Sigmoid colon (tissue), 6 donors: ENCODE measurements at regions not wholly inside any gene's neighbourhood (a gene's known extent, or its start where the extent isn't known, plus 50 kb on each side); places are given as distances from the start of the nearest gene placed in this dataset.
"Not testable (repeated sequence)": the region's sequence is repeated elsewhere in the genome, so short reads cannot be mapped to it uniquely, and the experiment has no call there.

ENCODE experiments used
- DNase-seq: peaks from one replicate; pipeline ENCODE4 v3.0.0-alpha.2; 2019
- H3K27ac ChIP-seq, 4 donors: fragments of 200-600 bp; sonication (generic); one replicate each; pipeline ENCODE4 v1.5.1; 2016 to 2019; ENCODE audit warnings: mild to moderate bottlenecking in 1 of 4
- H3K27me3 ChIP-seq, 3 donors: fragments of 200-600 bp; sonication (generic); one replicate each; pipeline ENCODE4 v1.5.1; 2019; ENCODE audit warnings: mild to moderate bottlenecking in 1 of 3
- H3K36me3 ChIP-seq, 4 donors: fragments of 200-600 bp; sonication (generic); one replicate each; pipeline ENCODE4 v1.5.1; 2016 to 2019
- H3K4me1 ChIP-seq, 4 donors: fragments of 200-600 bp; sonication (generic); one replicate each; pipeline ENCODE4 v1.5.1; 2017 to 2019
- H3K4me3 ChIP-seq, 4 donors: fragments of 200-600 bp; sonication (generic); one replicate each; pipeline ENCODE4 v1.5.1; 2017 to 2019; ENCODE audit warnings: mild to moderate bottlenecking in 2 of 4, moderate library complexity in 1 of 4
- H3K9me3 ChIP-seq, 4 donors: fragments of 200-600 bp in 3 of 4; sonication (generic) in 3 of 4; one replicate each; pipeline versions ENCODE4 v1.5.1 to v1.6.1; 2013 to 2019
- EP300 ChIP-seq, 4 donors: sonication (generic); formaldehyde crosslinking; IDR thresholded peaks; one replicate each; pipeline ENCODE4 v1.6.1; 2017; ENCODE audit warnings: antibody characterized with exemption in 4 of 4
- POLR2A ChIP-seq, 2 donors: fragments of 450-650 bp; IDR thresholded peaks; one replicate each; pipeline ENCODE4 v1.6.1; 2016; ENCODE audit warnings: antibody characterized with exemption in 2 of 2, mild to moderate bottlenecking in 2 of 2, moderate library complexity in 2 of 2
- POLR2AphosphoS5 ChIP-seq, 4 donors: sonication (generic); formaldehyde crosslinking; IDR thresholded peaks; one replicate each; pipeline ENCODE4 v1.6.1; 2017; ENCODE audit warnings: antibody characterized with exemption in 4 of 4
- WGBS, 2 donors: extraction: QIAGEN DNeasy Blood & Tissue Kit; methylation state at CpG; one replicate each; pipeline ENCODE4 v1.1.7; 2013; 5-methylcytosine and 5-hydroxymethylcytosine counted together
- intact Hi-C: fragments of 100-400 bp; cut with DNase I; formaldehyde crosslinking; loops from one replicate; pipeline ENCODE4 v1.15.1; 2023
- TF ChIP-seq, protein P1 (sequence below), 4 experiments: fragments of 450-650 bp in 3 of 4; fragments of 200-600 bp in 1 of 4; IDR thresholded peaks; one replicate each; pipeline ENCODE4 v1.5.1; 2016 to 2019; ENCODE audit warnings: antibody characterized with exemption in 4 of 4, mild to moderate bottlenecking in 3 of 4, moderate library complexity in 2 of 4
- donor health status: healthy with polysubstance abuse.
- donor health status: healthy.

- no peaks in the 10 kb centered on the region for H3K27me3 ChIP-seq
- H3K4me1 ChIP-seq: no peaks in the 10 kb centered on the region
- DNase-seq: no peak
- H3K4me3 ChIP-seq: no peak overlapping the region
- no peak overlapping the region for H3K27ac ChIP-seq
- WGBS, 2 donors: 74 to 87% methylated on average over 3 of the region's 3 CpGs
- H3K36me3 ChIP-seq: no peaks in the 10 kb centered on the region
- intact Hi-C loops: no loop called here
- TF ChIP-seq EP300 (IDR thresholded peaks at IDR 0.05) (no peak), POLR2A (IDR thresholded peaks at IDR 0.05) (no peak), POLR2AphosphoS5 (IDR thresholded peaks at IDR 0.05) (no peak)
- TF ChIP-seq, protein P1, sequence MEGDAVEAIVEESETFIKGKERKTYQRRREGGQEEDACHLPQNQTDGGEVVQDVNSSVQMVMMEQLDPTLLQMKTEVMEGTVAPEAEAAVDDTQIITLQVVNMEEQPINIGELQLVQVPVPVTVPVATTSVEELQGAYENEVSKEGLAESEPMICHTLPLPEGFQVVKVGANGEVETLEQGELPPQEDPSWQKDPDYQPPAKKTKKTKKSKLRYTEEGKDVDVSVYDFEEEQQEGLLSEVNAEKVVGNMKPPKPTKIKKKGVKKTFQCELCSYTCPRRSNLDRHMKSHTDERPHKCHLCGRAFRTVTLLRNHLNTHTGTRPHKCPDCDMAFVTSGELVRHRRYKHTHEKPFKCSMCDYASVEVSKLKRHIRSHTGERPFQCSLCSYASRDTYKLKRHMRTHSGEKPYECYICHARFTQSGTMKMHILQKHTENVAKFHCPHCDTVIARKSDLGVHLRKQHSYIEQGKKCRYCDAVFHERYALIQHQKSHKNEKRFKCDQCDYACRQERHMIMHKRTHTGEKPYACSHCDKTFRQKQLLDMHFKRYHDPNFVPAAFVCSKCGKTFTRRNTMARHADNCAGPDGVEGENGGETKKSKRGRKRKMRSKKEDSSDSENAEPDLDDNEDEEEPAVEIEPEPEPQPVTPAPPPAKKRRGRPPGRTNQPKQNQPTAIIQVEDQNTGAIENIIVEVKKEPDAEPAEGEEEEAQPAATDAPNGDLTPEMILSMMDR (IDR thresholded peaks at IDR 0.05): no peak
- H3K9me3 ChIP-seq: no peaks in the 10 kb centered on the region
These were observed 222.6 kb upstream of the PPP1R3A start for GRCh38 chr7:114141415-114141814.

GRCh38 chr7:114140561-114140960 lies 221.8 kb upstream of the PPP1R3A start:
- intact Hi-C loops: no loop called here
- Histone ChIP-seq H3K9me3 (no peaks in the 10 kb centered on the region), H3K27ac (no peak overlapping the region), H3K4me1 (no peaks in the 10 kb centered on the region), H3K4me3 (no peak overlapping the region), H3K36me3 (no peaks in the 10 kb centered on the region), H3K27me3 (no peaks in the 10 kb centered on the region)
- TF ChIP-seq, protein P1 (IDR thresholded peaks at IDR 0.05): no peak
- no peak for TF ChIP-seq EP300 (IDR thresholded peaks at IDR 0.05)
- TF ChIP-seq POLR2A (IDR thresholded peaks at IDR 0.05): no peak
- TF ChIP-seq POLR2AphosphoS5 (IDR thresholded peaks at IDR 0.05): no peak
- DNase-seq: no peak
- WGBS, 2 donors: 95 to 98% methylated on average over 1 of the region's 1 CpG

- intact Hi-C loops, DNase-seq: not testable (repeated sequence)
These were observed 220.9 kb upstream of the PPP1R3A start for GRCh38 chr7:114139690-114140089.

GRCh38 chr7:114138587-114138986 lies 219.8 kb upstream of the PPP1R3A start:
- 94% methylated on average over 5 of the region's 5 CpGs for WGBS, 2 donors
- H3K4me3 ChIP-seq: no peak overlapping the region

More at GRCh38 chr7:114139690-114140089, 220.9 kb upstream of the PPP1R3A start:
- 94 to 96% methylated on average over 5 of the region's 5 CpGs for WGBS, 2 donors
- not testable (repeated sequence) for H3K4me1 ChIP-seq, H3K4me3 ChIP-seq, H3K9me3 ChIP-seq, H3K27ac ChIP-seq, H3K36me3 ChIP-seq, H3K27me3 ChIP-seq

GRCh38 chr7:114133717-114134116 lies 214.9 kb upstream of the PPP1R3A start:
- intact Hi-C loops: no loop called here
- Histone ChIP-seq H3K27ac (no peak overlapping the region), H3K36me3 (no peaks in the 10 kb centered on the region), H3K4me1 (peaks cover 0 to 30% (median 16%) of the 10 kb centered on the region in 4 donors), H3K9me3 (no peaks in the 10 kb centered on the region), H3K4me3 (no peak overlapping the region), H3K27me3 (no peaks in the 10 kb centered on the region)
- DNase-seq: no peak
- TF ChIP-seq, protein P1 (IDR thresholded peaks at IDR 0.05): no peak
- no peak for TF ChIP-seq EP300 (IDR thresholded peaks at IDR 0.05)
- no peak for TF ChIP-seq POLR2A (IDR thresholded peaks at IDR 0.05)
- TF ChIP-seq POLR2AphosphoS5 (IDR thresholded peaks at IDR 0.05): no peak

More at GRCh38 chr7:114138587-114138986, 219.8 kb upstream of the PPP1R3A start:
- H3K27me3 ChIP-seq: no peaks in the 10 kb centered on the region
- TF ChIP-seq, protein P1 (IDR thresholded peaks at IDR 0.05): no peak
- TF ChIP-seq POLR2AphosphoS5 (IDR thresholded peaks at IDR 0.05) (no peak), EP300 (IDR thresholded peaks at IDR 0.05) (no peak), POLR2A (IDR thresholded peaks at IDR 0.05) (no peak)
- H3K27ac ChIP-seq: no peak overlapping the region
- H3K4me1 ChIP-seq: peaks cover 0 to 9% (median 0%) of the 10 kb centered on the region in 4 donors
- no peak for DNase-seq
- intact Hi-C loops: no loop called here
- no peaks in the 10 kb centered on the region for H3K9me3 ChIP-seq
- H3K36me3 ChIP-seq: no peaks in the 10 kb centered on the region
